ENCODE measurements at regions not wholly inside any gene's neighbourhood (a gene's known extent, or its start where the extent isn't known, plus 50 kb on each side); places are given as distances from the start of the nearest gene placed in this dataset.
"Not testable (repeated sequence)": the region's sequence is repeated elsewhere in the genome, so short reads cannot be mapped to it uniquely, and the experiment has no call there.

DNA sequence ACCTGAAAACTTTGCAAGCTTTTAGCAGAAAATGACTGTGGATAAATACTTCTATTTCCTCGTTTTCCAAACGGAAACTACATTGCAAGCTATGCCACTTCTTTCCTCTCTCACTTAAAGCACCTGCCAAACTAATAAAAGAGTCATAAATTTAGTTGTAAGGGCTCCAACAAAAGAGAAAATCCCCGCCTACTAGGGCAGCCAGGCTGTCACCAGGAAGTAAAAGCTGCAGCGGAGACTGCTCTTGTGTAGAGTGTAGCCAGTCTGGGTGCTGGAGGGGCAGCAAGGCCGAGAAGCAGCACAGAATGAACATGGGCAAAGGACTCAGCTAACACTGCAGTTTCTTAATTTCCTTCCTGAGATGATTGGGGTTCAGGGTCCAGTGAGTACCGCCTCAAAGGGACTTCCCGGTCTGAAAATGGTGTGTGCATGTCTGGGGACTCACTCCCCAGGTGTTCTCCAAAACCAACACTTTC is 89.3 kb upstream of the MAML3 start:
- DNase-seq: no peak

DNA sequence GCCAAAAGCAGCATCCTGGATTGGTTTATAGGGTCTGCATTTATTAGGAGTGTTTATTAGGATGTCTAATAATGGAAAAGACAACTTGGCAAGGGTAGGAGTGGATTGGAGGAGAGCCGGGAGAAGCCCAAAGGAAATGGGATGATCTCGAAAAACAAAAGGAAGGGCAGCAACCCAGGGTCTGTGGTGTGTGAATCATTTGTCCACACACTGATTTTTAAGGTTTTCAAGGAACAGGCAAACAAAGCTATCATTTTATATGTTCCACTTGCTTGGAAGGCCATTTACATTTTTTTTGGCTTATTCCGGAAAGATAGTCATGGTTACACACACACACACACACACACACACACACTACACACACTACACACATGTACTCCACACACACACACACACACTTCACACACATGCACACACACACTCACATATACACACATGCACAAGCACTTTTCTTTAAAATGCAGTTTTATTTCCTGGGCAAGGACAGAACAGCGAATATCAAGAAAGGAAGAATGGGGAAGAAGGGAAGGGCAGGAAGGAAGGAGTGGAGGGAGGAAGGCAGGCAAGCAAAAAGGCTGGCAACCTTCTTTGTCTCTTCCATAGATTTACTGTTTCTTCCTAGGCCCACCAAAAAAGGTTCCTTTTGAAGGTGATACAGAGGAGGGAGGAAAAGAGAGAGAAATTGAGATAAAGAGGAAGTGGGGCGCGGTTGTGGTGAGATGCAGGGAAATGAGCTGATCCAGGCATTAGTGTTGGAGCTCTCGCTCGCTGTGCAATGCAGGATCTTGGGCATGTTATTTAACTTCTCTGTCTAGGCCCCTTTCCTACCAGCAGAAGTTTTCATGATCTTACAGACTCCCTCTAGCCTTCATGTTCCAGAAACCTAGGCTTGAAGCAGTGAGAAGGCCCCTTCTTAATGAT is 88.6 kb upstream of the MAML3 start:
- no peak for DNase-seq

DNA sequence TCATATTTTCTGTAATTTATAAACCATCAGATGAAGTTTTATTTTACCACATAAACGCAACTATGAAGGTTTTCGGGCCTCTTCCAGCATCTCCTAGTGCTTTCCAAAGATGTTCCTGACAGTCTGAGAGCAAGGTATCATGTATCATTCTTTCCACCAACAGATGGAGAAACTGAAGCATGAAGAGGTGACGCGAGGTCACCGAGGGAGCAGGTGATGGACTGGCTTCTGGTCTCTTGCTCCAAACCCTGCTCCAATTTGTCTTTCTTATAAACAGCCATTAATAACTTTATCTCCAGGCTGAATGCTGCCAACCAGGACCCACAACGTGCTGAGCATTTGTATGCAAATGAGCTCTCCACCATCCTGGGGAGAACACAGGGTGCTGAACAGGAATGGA is 86.3 kb upstream of the MAML3 start:
- DNase-seq: no peak

DNA sequence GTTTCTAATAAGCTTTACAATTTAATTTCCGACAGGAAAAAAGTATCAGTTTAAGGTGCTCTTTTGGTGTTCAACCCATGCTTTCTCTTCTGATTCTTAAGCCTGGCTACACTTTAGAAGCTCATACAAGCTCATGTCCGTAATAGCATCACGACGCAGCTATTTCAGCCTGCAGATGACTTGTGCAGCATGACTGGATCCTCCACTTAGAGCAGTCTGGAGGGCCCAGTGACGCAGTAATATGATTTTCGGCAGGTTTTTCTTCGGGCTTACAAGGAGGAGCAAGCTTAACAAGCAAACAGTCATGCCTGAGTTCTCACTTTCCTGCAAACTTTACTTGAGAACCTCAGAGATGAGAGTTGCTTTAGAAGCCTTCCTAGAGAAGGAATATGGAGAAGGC is 85.3 kb upstream of the MAML3 start:
- DNase-seq: no peak

DNA sequence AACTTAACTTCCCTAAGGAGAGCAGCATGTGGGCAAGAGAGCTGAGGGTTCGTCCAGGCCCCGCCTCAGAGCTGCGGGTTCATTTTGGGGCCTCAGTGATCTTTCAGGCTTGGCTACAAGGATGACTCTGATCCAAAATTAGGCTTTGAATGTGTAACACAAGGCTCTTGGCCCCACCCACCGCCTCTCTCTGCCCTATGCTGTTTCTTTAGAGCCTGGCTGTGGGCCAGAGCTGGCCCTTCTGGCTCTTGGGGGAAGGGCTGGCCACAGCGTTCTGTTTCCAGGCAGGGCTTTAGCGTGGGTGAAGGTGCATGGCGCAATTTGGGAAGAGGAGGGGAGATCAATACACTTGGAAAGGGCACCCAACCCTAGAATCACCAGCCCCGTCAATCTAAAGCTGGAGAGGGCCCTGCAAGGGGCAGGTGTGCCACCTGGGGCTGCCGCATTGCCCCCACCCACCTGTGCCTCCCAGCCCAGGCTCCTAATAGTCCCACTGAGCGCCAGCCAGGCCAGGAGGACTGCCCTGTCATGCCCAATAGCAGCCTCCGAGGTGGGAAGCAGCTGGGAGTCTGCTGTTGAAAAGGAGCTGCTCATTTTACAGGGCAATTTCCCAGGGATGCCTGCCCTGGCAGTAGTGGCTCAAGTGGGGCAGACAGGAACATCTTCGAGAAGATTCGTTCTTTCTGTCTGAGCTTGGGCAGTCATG is 84.5 kb upstream of the MAML3 start:
- no peak for DNase-seq

DNA sequence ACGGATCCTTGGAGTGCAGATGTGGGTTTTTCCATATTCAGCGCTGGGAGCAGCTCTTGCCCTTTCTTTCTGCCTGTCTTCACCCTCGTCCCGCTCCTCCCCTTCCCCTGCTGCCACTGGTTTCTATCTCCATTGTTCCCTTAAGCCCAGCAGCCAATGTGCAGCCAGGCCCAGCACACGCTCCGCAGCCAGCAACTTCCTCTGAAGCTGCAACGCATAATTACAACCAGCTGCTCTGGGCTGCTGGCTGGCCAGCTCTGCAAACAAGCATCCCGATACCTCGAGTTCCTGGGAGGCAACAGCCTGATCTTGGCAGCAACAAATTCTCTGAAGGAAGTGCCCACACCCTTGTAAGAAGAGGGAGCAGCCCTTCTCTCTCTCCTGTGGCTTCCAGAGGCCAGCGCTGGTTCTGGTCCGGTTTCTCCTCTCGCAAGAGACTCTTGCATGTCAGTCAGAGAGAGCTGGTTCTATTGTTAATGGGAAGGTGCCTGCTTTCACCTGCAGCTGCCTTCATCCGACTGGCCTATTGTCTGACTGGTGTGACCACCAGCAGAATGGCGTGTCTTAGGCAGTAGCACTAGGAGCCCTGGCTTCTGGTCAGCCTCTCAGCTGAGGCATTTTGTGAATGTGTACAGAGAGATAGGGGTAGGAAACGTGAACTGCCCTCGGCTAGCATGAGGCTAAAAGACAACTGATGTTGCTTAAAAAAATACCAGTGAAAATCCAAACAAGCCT is 83.8 kb upstream of the MAML3 start:
- DNase-seq: no peak

DNA sequence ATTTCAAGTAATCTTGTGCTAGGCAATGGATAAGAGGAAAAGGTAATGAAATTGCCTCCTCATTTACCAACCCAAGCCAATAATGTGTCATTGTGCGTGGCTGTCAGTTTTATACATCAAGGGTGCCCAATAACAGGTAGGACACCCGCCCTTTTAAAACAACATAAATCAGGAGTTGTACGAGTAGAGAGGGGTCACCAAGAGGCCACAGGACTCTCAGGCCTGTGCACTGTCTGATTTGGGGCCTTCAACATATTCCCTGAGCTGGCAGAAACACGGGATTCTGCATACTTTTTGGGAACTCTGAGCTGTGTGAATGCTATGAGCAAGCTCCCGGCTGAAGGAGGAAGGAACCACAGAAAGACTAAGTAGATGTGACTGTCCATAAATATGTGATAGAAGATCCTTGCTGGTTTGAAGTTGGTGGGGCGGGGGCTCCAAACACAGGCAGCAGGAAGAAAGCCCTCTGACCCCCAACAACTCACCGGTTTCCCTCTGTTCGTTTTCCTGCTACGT is 82.7 kb upstream of the MAML3 start:
- DNase-seq: no peak

DNA sequence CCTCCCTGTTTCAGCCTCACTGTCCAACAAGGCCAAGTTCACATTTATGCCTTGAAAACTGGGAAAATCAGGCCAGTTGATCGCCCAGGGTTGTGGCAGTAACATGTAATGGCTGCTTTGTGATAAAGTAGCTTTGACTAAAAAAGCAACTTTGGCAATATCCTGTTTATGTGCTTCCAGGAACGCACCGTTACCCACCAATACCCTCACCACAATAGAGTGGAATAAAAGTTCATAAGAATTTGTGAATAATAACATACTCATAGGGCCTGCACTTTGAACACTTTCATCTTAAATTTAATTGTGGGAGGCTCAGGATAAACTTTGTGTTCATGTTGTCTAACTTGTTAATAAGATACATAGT is 80.7 kb upstream of the MAML3 start:
- DNase-seq: no peak

DNA sequence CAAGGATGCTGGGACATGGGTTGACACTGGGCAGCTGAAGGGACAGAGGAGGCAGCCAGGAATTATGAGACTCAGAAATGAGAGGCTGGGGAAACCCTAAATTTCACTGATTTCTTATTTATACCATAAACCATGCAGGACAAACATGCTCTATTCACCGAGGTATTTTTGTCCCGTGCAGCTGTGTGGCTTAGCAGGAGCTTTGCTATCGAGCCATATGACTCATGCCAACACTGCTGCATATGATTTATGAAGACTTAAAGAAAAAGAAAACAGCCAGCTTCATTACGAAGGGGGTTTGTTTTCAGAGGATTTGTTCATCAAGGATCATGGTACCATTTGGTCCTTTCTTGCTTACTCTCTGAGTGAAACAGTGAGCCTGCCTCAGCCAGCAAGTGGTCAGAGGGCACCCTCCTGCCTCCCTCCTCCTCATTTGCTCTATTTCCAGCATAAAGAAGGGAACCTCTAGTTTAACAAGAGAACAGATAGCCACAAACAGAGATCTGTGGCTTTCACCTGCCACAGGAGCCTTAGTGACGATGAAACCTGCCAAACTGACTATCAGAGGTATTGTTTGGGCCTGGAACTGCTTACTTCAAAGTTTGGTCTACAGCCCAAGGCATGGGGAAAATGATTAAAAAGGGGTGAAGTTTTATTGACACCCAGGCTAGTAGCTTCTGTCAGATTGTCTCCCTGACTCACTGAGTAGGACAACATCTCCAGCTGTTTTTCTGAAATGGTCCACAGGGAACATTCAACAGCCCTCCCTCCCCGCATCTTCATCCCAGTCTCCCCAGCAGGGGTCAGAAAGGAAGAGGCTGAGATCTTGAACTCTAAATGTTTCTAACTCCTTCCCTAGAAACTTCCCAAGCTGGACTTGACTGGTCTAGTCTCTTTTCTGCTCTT is 80.1 kb upstream of the MAML3 start:
- no peak for DNase-seq

DNA sequence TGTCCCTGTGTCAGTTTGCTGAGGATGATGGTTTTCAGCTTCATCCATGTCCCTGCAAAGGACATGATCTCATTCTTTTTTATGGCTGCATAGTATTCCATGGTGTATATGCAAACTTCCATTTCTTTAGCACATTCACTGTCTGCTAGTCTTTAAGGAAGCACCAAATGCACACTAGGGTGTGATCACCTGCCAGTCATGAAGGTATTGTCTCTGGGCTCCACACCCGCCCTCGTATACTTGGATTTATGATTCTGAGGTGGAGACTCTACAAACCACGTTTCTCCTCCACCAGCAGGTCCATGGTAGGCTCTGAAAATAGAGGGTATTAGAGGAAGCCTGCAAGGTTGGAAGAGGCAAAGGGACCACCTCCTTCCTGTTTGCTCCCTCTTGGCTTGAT is 75.9 kb upstream of the MAML3 start:
- DNase-seq: no peak

DNA sequence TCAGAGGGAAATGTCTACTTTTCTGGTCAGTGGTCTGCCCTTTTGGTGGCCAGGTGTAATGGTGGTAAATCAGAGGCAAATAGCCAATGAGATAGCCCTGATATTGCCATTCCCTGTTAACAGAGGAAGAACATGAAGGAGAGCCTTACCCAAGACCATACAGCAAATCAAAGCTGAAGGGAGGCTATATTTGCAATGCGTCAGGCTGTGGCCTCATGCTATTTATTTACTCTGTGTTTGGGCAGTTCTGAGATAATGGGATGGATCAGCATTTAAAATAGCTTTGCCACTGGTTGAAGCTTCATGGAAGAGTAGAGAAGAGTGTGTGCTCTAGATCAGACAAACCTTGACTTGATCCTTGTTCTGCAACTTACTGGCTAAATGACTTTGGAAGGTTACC is 73.3 kb upstream of the MAML3 start:
- DNase-seq: no peak

DNA sequence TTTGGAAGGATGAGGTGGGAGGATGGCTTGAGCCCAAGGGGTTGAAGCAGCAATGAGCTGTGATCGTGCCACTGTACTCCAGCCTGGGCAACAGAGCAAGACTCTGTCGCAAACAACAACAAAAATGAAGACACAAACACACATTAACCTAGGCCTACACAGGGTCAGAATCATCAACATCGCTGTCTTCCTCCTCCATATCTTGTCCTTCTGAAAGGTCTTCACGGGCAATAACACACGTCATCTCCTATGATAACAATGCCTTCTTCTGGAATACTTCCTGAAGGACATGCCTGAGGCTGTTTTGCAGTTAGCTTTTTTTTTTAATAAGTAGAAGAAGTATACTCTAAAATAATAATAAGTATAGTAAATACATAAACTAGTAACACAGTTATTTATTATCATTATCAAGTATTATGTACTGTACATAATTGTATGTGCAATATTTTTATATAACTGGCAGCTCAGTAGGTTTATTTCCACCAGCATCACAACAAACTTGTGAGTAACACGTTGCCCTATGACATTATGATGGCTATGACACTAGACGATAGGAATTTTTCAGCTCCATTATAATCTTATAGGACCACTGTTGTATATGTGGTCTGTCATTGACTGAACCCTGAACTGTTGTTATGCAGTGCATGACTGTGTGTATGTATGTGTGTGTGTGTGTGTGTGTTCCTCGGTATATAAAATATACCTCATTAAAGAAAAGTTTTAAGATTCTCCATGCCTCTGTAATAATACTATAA is 69.2 kb upstream of the MAML3 start:
- no peak for DNase-seq

DNA sequence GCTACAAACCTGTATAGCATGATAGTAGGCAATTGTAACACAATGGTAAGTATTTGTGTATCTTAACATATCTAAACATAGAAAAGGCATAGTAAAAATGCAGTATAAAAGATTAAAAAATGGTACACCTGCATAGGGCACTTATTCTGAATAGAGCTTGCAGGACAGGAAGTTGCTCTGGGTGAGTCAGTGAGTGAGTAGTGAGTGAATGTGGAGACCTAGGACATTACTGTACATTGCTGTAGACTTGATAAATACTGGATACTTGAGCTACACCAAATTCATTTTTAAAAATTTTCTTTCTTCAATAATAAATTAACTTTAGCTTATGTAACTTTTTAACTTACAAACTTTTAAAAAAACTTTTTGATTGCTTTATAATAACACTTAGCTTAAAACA is 68.2 kb upstream of the MAML3 start:
- no peak for DNase-seq

DNA sequence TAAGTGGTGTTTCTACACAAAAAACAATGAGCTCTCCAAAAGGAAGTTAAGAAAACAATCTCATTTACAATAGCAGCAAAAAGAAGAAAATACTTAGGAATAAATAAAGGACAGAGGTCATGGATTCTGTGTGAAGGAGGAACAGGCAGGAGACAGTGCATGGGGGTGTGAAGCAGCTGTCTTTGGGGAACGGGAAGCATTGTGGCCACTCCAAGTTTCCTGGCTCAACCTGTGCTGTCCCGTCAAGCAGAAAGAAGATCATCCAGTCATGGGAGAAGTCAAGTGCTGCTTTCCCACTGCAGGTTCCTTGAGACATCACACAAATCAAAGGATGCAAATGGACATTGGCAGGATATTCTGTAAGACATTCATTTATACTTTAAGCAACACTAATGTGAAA is 66.1 kb upstream of the MAML3 start:
- no peak for DNase-seq

DNA sequence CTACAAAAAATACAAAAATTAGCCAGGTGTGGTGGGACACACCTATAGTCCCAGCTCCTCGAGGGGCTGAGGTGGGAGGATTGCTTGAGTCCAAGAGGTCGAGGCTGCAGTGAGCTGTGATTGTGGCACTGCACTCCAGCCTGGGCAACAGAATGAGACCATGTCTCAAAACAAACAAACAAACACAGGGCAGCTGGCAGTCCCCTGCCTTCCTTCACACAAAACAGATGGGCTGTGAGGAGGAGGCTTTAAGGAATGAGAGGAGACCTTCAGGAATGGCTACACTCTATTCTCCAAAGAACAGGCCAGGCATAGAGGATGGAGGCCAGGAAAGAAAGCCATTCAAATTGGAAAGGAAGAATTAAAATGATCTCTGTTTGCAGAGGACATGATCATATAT is 65.6 kb upstream of the MAML3 start:
- DNase-seq: no peak

DNA sequence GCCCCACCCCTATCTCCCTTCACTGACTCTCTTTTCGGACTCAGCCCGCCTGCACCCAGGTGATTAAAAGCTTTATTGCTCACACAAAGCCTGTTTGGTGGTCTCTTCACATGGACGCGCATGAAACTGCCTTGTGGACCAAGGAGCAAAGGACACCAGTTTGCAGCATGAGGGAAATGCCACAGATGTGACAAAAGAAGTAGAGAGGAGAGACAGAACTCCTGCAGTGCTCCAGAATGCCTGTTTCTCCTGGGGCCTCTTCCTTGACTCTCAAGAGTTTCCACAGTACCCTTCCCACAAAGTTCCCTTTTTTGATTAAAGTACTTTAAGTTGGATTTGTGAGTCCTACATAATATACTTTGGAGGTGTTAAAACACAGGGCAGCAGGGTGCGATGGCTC is 65.1 kb upstream of the MAML3 start:
- DNase-seq: not testable (repeated sequence)

DNA sequence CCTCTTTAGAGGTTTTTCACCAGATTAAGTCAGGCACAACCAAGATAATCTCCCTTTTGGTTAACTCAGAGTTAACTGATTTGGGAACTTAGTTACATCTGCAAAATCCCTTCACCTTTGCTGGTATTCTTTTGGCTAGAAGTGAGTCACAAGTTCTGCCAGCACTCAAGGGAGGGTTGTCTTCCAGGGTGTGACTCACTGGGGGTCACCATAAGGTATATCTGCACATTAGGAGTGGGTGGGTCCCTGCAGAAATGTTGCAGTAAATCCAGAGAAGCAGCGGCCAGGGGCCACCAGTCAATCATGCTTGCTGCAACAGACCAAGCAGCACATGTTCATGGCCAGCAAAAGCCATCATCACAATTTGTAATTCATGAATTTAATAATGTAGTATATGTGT is 59.8 kb upstream of the MAML3 start:
- no peak for DNase-seq

DNA sequence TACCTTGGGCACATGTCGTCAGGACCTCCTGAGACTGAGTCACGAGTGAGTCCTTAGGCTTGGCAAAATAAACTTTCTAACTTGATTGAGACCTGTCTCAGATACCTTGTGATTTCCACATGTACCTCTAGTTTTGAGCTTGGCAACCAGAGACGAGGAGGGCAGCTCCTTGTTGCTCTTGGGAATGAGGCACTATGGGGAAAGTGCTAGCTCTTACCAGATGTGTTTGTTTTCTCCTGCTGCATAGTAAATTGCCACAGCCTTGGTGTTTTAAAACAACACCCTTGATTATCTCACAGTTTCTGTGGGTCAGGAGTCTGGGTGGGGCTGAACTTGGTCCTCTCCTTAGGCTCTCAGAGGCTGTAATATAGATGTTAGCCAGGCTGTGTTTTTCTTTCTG is 59.1 kb upstream of the MAML3 start:
- no peak for DNase-seq

DNA sequence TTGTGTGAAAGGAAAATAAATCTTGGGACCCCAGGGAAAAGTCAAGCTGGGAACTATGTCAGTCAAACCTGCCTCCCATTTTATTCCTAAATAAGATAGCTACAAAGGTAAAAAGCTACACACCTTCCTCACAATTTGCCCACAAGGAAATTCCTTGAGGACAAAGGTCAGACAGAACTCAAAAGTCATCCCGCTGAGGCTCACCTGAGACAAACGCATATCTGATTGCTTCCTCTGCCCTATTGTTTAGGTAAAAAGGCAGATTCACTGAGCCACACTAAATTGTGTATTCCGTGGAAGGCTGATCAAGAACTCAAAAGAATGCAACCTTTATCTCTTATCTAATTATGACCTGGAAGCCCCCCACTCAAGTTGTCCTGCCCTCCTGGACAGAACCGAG is 58.7 kb upstream of the MAML3 start:
- DNase-seq: no peak

DNA sequence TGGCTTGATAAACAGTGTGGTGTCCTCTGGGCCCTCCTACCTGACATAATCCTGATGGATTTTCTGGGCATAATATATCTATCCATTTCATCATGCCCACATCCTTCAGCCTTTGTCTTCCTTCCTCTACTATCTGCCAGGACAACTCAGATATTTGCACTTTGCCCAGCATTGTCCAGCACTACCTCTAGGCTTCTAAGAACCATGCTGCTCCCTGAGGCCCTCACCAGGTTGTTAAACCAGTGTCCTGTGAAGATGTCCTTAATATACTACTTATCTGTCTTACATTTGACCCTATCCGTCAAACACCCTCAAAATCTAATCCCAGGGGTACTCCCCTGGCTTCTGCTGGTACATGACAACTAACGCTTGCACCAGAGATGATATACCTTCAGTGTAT is 58.2 kb upstream of the MAML3 start:
- DNase-seq: no peak

DNA sequence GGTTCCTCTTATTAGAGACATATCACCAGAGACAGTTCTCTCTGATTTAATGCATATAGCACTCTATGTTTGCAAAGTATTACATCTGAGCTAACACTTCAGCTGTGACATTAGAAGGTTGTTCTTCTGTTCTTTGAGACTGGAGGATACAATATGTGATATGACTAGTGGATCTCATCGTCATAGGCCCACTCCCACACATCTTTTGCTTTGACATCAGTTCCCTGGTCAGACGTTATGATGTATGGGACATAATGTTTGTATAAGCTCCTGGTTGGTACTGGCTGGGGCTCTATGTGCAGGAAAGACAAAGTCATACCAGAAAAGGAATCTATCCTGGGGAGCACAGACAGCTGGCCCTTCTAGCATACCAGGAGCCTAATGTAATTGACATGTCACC is 57.7 kb upstream of the MAML3 start:
- DNase-seq: no peak

DNA sequence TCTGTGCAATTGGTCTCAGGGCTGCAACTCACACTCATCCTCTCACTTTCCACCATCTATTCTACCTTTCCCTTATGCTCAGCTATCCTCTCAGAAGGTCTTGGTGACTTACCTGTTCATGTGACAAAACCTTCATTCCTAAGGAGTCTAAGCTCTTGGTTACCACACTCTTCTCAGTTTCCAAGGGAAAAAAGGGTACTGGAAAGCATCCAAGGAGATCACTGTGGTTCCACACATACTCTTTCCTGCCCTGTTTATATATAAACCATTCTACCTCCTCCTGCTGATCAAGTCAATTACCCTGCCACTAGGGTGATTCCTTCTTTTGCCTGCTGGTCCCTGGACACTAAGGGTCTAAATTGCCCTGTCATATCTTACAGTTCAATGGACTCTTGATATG is 57.2 kb upstream of the MAML3 start:
- DNase-seq: no peak
